SK-N-MC (cell line): ENCODE measurements at regions not wholly inside any gene's neighbourhood (a gene's known extent, or its start where the extent isn't known, plus 50 kb on each side); places are given as distances from the start of the nearest gene placed in this dataset.

Experiments
- EZH2 ChIP-seq: fragments of 200-600 bp; sonication (generic); IDR thresholded peaks from one replicate; pipeline ENCODE4 v1.6.1; 2017; ENCODE audit warnings: antibody characterized with exemption
- FOXP2 ChIP-seq: optimal IDR thresholded peaks from 2 replicates; pipeline ENCODE3; 2011; ENCODE audit warnings: mild to moderate bottlenecking, moderate library complexity; ENCODE audit not compliant: insufficient read depth; ENCODE audit errors: extremely low read length, control extremely low read depth
- POLR2AphosphoS5 ChIP-seq: IDR thresholded peaks from 2 replicates; pipeline ENCODE4 v1.6.1; 2012; ENCODE audit warnings: mild to moderate bottlenecking, low read depth, low read length, borderline replicate concordance

- TF ChIP-seq EZH2 (no peak), POLR2AphosphoS5 (no peak), FOXP2 (no peak)
Measured at GRCh38 chr3:6326771-6327170, 534.1 kb upstream of the GRM7 start.
